HCT116 (cell line): ENCODE measurements at regions not wholly inside any gene's neighbourhood (a gene's known extent, or its start where the extent isn't known, plus 50 kb on each side); places are given as distances from the start of the nearest gene placed in this dataset.

Experiments
- ATAC-seq: fragments of 200-7000 bp; cut with Tn5 transposase; 2 replicates; pipeline ENCODE4 v1.9.1; 2020; ENCODE audit warnings: mild to moderate bottlenecking, moderate library complexity
- BruUV-seq: library from RNA; stranded (reverse); fragments of 400-500 nt; replicated peaks from 2 replicates; lab custom pipeline; 2021; lab: Mats Ljungman, UMichigan
- CTCF ChIA-PET: fragments of 300-600 bp; sonication (Branson Sonifier 250); formaldehyde crosslinking; loops from one replicate; lab custom pipeline; 2021; ENCODE audit warnings: antibody characterized with exemption; lab: Charles Lee
- POLR2A ChIA-PET: fragments of 300-600, 350-600 bp; sonication (Branson Sonifier 250); formaldehyde crosslinking; loops from one replicate; lab custom pipeline; 2021; ENCODE audit warnings: antibody characterized with exemption; lab: Charles Lee
- RAD21 ChIA-PET, 2 experiments: fragments of 300-600 bp; sonication (Branson Sonifier 250); formaldehyde crosslinking; loops; one replicate each; lab custom pipeline; 2023; ENCODE audit warnings: low total read pairs in 2 of 2; ENCODE audit not compliant: uncharacterized antibody in 2 of 2, unreplicated experiment in 2 of 2, low non-redundant PET in 1 of 2; lab: Charles Lee
- DNase-seq: peaks from one replicate; pipeline ENCODE4 v3.0.0-alpha.2; 2010; ENCODE audit warnings: low read depth, low spot score
- H2AFZ ChIP-seq: fragments of 200-600 bp; shearing (Covaris generic), sonication (generic); 2 replicates; pipeline ENCODE4 v1.6.1; 2017; ENCODE audit warnings: low read depth, mixed run types, mixed read lengths, antibody characterized with exemption, low read length; ENCODE audit not compliant: poor library complexity, severe bottlenecking
- H3K27ac ChIP-seq: 2 replicates; pipeline ENCODE4 v1.5.1; 2012; ENCODE audit warnings: low read depth, low read length
- H3K27me3 ChIP-seq: fragments of 200-600 bp; sonication (generic); 2 replicates; pipeline ENCODE4 v1.6.1; 2016; ENCODE audit warnings: mixed run types, low read length, mixed read lengths; ENCODE audit not compliant: insufficient read depth
- H3K36me3 ChIP-seq, 2 experiments: fragments of 200-500 bp in 1 of 2; fragments of 200-600 bp in 1 of 2; sonication (Bioruptor generic) in 1 of 2; sonication (generic) in 1 of 2; 2 replicates each; pipeline versions ENCODE4 v1.5.1 to v1.6.1; 2014 to 2016; ENCODE audit warnings: low read length in 2 of 2, inconsistent platforms in 1 of 2, mixed read lengths in 1 of 2, mixed run types in 1 of 2; ENCODE audit not compliant: insufficient read depth in 2 of 2, control insufficient read depth in 1 of 2
- H3K4me1 ChIP-seq, 2 experiments: fragments of 200-600 bp in 1 of 2; sonication (generic) in 1 of 2; 2 replicates each; pipeline versions ENCODE4 v1.5.1 to v1.6.1; 2012 to 2017; ENCODE audit warnings: low read length in 2 of 2, inconsistent platforms in 1 of 2, mild to moderate bottlenecking in 1 of 2, mixed read lengths in 1 of 2, mixed run types in 1 of 2, moderate library complexity in 1 of 2; ENCODE audit not compliant: insufficient read depth in 2 of 2, control insufficient read depth in 1 of 2
- H3K4me2 ChIP-seq: fragments of 200-600 bp; sonication (generic); 2 replicates; pipeline ENCODE4 v1.6.1; 2017; ENCODE audit warnings: mixed run types, low read length, mixed read lengths
- H3K4me3 ChIP-seq, 2 experiments: fragments of 200-600 bp in 1 of 2; sonication (generic) in 1 of 2; replicated peaks in 1 of 2; 2 replicates each; pipeline ENCODE4 v1.5.1; 2011 to 2016; ENCODE audit warnings: low read length in 2 of 2, control low read depth in 1 of 2, low read depth in 1 of 2, mild to moderate bottlenecking in 1 of 2, mixed read lengths in 1 of 2, mixed run types in 1 of 2
- H3K79me2 ChIP-seq: fragments of 200-600 bp; sonication (generic); 2 replicates; pipeline ENCODE4 v1.6.1; 2017; ENCODE audit warnings: mild to moderate bottlenecking, mixed run types, low read length, moderate library complexity, mixed read lengths; ENCODE audit not compliant: insufficient read depth
- H3K9ac ChIP-seq: fragments of 200-600 bp; sonication (generic); 2 replicates; pipeline ENCODE4 v1.6.1; 2016; ENCODE audit warnings: low read length, mixed read lengths
- H3K9me2 ChIP-seq: fragments of 200-600 bp; sonication (generic), shearing (Covaris generic); 2 replicates; pipeline ENCODE4 v1.6.1; 2017; ENCODE audit warnings: mixed run types, mild to moderate bottlenecking, moderate library complexity; ENCODE audit not compliant: insufficient read depth
- H3K9me3 ChIP-seq, 2 experiments: fragments of 200-500 bp in 1 of 2; fragments of 200-600 bp in 1 of 2; sonication (Bioruptor generic) in 1 of 2; sonication (generic) in 1 of 2; 2 replicates each; pipeline ENCODE4 v1.6.1; 2014 to 2017; ENCODE audit warnings: low read length in 2 of 2, mixed read lengths in 2 of 2, inconsistent platforms in 1 of 2, low read depth in 1 of 2, mild to moderate bottlenecking in 1 of 2, mixed run types in 1 of 2, moderate library complexity in 1 of 2; ENCODE audit not compliant: control insufficient read depth in 1 of 2, insufficient read depth in 1 of 2
- H4K20me1 ChIP-seq: fragments of 200-600 bp; sonication (generic), shearing (Covaris generic); 2 replicates; pipeline ENCODE4 v1.6.1; 2017; ENCODE audit warnings: mixed run types, mild to moderate bottlenecking, moderate library complexity; ENCODE audit not compliant: insufficient read depth
- CBX3 ChIP-seq: IDR thresholded peaks from 2 replicates; pipeline ENCODE4 v1.6.1; 2012; ENCODE audit warnings: low read depth
- CEBPB ChIP-seq: IDR thresholded peaks from 2 replicates; pipeline ENCODE4 v1.6.1; 2012; ENCODE audit warnings: low read depth
- ELF1 ChIP-seq: IDR thresholded peaks from 2 replicates; pipeline ENCODE4 v1.6.1; 2012; ENCODE audit warnings: low read depth, borderline replicate concordance
- EZH2 ChIP-seq: fragments of 200-600 bp; sonication (generic); IDR thresholded peaks from 2 replicates; pipeline ENCODE4 v1.6.1; 2017; ENCODE audit warnings: antibody characterized with exemption, mixed run types
- EZH2phosphoT487 ChIP-seq: fragments of 200-600 bp; IDR thresholded peaks from 2 replicates; pipeline ENCODE4 v1.6.1; 2018; ENCODE audit warnings: antibody characterized with exemption, borderline replicate concordance
- JUND ChIP-seq: IDR thresholded peaks from 2 replicates; pipeline ENCODE4 v1.6.1; 2012
- POLR2A ChIP-seq: IDR thresholded peaks from 2 replicates; pipeline ENCODE4 v1.7.0; 2011; ENCODE audit warnings: borderline replicate concordance; ENCODE audit not compliant: insufficient read depth, insufficient read length; ENCODE audit errors: extremely low read depth
- RAD21 ChIP-seq: IDR thresholded peaks from 2 replicates; pipeline ENCODE4 v1.6.1; 2012; ENCODE audit warnings: low read depth, mild to moderate bottlenecking
- SIN3A ChIP-seq: IDR thresholded peaks from 2 replicates; pipeline ENCODE4 v1.6.1; 2012; ENCODE audit warnings: low read depth
- SP1 ChIP-seq: IDR thresholded peaks from 2 replicates; pipeline ENCODE4 v1.6.1; 2012; ENCODE audit warnings: low read depth
- SRF ChIP-seq: IDR thresholded peaks from 2 replicates; pipeline ENCODE4 v1.6.1; 2012; ENCODE audit warnings: low read depth
- TCF7L2 ChIP-seq: IDR thresholded peaks from 2 replicates; pipeline ENCODE4 v1.7.0; 2011; ENCODE audit warnings: borderline replicate concordance, inconsistent platforms; ENCODE audit not compliant: insufficient read depth, insufficient read length; ENCODE audit errors: extremely low read depth
- YY1 ChIP-seq: IDR thresholded peaks from 2 replicates; pipeline ENCODE4 v1.6.1; 2011; ENCODE audit warnings: low read length, low read depth, moderate library complexity, mild to moderate bottlenecking; ENCODE audit not compliant: insufficient replicate concordance; ENCODE audit errors: extremely low read depth
- ZFX ChIP-seq: fragments of 450-650 bp; IDR thresholded peaks from 2 replicates; pipeline ENCODE4 v1.6.1; 2017
- ZNF274 ChIP-seq: fragments of 200-500 bp; sonication (Bioruptor generic); IDR thresholded peaks from 2 replicates; pipeline ENCODE4 v1.6.1; 2014; ENCODE audit warnings: mild to moderate bottlenecking, low read depth, low read length, inconsistent platforms
- intact Hi-C: fragments of 100-400 bp; cut with micrococcal nuclease; formaldehyde crosslinking; loops from 2 replicates; pipeline ENCODE4 v1.10.0; 2022
- TF ChIP-seq, protein P1 (sequence below), 3 experiments: fragments of 200-600 bp in 1 of 3; sonication (generic) in 1 of 3; IDR thresholded peaks in 2 of 3; conservative IDR thresholded peaks in 1 of 3; 2 replicates each; pipeline ENCODE4 v1.5.1; 2012 to 2017; ENCODE audit warnings: low read depth in 2 of 3, low read length in 2 of 3, antibody characterized with exemption in 1 of 3, borderline replicate concordance in 1 of 3, control low read depth in 1 of 3, mild to moderate bottlenecking in 1 of 3, mixed read lengths in 1 of 3, mixed run types in 1 of 3, moderate library complexity in 1 of 3; ENCODE audit not compliant: insufficient read depth in 1 of 3
- TF ChIP-seq, protein P2 (sequence below): IDR thresholded peaks from 2 replicates; pipeline ENCODE4 v1.6.1; 2011; ENCODE audit warnings: mild to moderate bottlenecking, low read length, moderate library complexity; ENCODE audit not compliant: insufficient replicate concordance; ENCODE audit errors: extremely low read depth
- TF ChIP-seq, protein P3 (sequence below): IDR thresholded peaks from 2 replicates; pipeline ENCODE4 v1.6.1; 2012

DNA sequence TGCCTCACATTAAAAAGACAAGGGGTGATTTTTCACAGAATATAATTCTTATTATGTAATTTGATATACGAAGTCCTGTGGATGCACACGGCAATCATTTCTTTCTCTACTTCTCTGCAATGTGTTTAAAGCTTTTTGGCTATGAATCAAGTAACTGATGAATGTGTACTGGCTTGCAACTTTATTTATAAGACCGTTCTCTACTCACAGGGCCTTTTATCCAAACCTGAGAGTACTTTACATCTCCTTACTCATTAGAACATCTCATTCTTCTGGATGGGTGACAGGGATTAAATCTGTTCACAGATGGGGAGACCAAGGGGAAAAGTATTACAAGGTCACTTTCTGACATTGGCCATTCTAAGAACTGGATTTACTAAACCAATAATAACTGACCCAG is 215.8 kb upstream of the DIO2 start (continued):
- TF ChIP-seq, protein P1, sequence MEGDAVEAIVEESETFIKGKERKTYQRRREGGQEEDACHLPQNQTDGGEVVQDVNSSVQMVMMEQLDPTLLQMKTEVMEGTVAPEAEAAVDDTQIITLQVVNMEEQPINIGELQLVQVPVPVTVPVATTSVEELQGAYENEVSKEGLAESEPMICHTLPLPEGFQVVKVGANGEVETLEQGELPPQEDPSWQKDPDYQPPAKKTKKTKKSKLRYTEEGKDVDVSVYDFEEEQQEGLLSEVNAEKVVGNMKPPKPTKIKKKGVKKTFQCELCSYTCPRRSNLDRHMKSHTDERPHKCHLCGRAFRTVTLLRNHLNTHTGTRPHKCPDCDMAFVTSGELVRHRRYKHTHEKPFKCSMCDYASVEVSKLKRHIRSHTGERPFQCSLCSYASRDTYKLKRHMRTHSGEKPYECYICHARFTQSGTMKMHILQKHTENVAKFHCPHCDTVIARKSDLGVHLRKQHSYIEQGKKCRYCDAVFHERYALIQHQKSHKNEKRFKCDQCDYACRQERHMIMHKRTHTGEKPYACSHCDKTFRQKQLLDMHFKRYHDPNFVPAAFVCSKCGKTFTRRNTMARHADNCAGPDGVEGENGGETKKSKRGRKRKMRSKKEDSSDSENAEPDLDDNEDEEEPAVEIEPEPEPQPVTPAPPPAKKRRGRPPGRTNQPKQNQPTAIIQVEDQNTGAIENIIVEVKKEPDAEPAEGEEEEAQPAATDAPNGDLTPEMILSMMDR (IDR thresholded peaks at IDR 0.05 in 2 of 3, conservative IDR thresholded peaks at IDR 0.05 in 1 of 3; ENCODE audit: borderline replicate concordance in 1 of 3, insufficient read depth in 1 of 3, low read depth in 2 of 3, low read length in 2 of 3): no peak
- no peak for TF ChIP-seq YY1
- TF ChIP-seq EZH2: no peak
- TF ChIP-seq SRF: no peak
- TF ChIP-seq ELF1: no peak
- no peak for TF ChIP-seq CEBPB
- TF ChIP-seq SIN3A: no peak

DNA sequence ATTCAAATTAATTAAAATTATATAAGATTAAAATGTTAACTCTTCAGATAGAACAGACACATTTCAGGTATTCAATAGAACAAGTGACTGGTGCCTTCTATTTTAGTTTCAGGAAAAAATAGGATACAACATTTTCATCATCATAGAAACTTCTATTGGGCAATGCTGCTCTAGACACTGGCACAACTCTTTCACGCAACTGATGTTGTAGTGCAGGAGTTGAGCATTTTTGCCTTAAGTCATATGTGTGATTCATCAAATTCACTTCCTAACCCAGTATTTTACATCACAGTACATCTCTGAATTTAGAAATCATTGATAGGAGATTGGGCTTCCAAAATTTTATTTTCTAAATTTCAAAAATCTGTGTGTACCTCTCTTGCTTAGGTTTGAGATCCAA is 215.4 kb upstream of the DIO2 start:
- ATAC-seq: no peak
- Histone ChIP-seq H3K9me2 (no peaks in the 10 kb centered on the region), H3K36me3 (no peaks in the 10 kb centered on the region), H3K4me1 (no peaks in the 10 kb centered on the region; a peak in 1 of 4 replicates), H4K20me1 (no peaks in the 10 kb centered on the region), H2AFZ (no peak overlapping the region), H3K27ac (no peak overlapping the region), H3K4me3 (no peak overlapping the region), H3K9ac (no peak overlapping the region), H3K79me2 (no peaks in the 10 kb centered on the region), H3K27me3 (no peaks in the 10 kb centered on the region), H3K9me3 (no peaks in the 10 kb centered on the region), H3K4me2 (no peak overlapping the region)
- ChIA-PET POLR2A (no interaction called here), CTCF (no interaction called here), RAD21 (no interaction called here)
- no peak for DNase-seq
- intact Hi-C loops: no loop called here
- TF ChIP-seq RAD21 (no peak), JUND (no peak), ZFX (no peak), TCF7L2 (no peak), EZH2phosphoT487 (no peak), EZH2 (no peak), ZNF274 (no peak), ELF1 (no peak), CEBPB (no peak), SP1 (no peak), POLR2A (no peak), SRF (no peak), CBX3 (no peak), YY1 (no peak)
- TF ChIP-seq, protein P1 (IDR thresholded peaks at IDR 0.05 in 2 of 3, conservative IDR thresholded peaks at IDR 0.05 in 1 of 3; ENCODE audit: borderline replicate concordance in 1 of 3, insufficient read depth in 1 of 3, low read depth in 2 of 3, low read length in 2 of 3): no peak
- TF ChIP-seq, protein P2, sequence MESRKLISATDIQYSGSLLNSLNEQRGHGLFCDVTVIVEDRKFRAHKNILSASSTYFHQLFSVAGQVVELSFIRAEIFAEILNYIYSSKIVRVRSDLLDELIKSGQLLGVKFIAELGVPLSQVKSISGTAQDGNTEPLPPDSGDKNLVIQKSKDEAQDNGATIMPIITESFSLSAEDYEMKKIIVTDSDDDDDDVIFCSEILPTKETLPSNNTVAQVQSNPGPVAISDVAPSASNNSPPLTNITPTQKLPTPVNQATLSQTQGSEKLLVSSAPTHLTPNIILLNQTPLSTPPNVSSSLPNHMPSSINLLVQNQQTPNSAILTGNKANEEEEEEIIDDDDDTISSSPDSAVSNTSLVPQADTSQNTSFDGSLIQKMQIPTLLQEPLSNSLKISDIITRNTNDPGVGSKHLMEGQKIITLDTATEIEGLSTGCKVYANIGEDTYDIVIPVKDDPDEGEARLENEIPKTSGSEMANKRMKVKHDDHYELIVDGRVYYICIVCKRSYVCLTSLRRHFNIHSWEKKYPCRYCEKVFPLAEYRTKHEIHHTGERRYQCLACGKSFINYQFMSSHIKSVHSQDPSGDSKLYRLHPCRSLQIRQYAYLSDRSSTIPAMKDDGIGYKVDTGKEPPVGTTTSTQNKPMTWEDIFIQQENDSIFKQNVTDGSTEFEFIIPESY: no peak
- TF ChIP-seq, protein P3, sequence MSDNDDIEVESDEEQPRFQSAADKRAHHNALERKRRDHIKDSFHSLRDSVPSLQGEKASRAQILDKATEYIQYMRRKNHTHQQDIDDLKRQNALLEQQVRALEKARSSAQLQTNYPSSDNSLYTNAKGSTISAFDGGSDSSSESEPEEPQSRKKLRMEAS: no peak
- BruUV-seq: no TSS peak
